ENCODE measurements at regions not wholly inside any gene's neighbourhood (a gene's known extent, or its start where the extent isn't known, plus 50 kb on each side); places are given as distances from the start of the nearest gene placed in this dataset.

GRCh38 chr13:111564606-111565005 is 244.2 kb downstream of the TEX29 start:
- ChIA-PET CTCF (no interaction called here), POLR2A (no interaction called here)
- Histone ChIP-seq H3K27ac (ENCODE audit: low read depth, low read length) (no peak overlapping the region), H3K36me3 (ENCODE audit: control insufficient read depth in 2 of 3, insufficient read depth in 3 of 3, low read length in 3 of 3) (no peaks in the 10 kb centered on the region), H3K4me3 (ENCODE audit: low read length) (no peak overlapping the region), H3K27me3 (ENCODE audit: control insufficient read depth in 2 of 2, insufficient read depth in 2 of 2, low read length in 2 of 2) (no peaks in the 10 kb centered on the region), H3K4me1 (ENCODE audit: control insufficient read depth in 2 of 2, insufficient read depth in 2 of 2, low read length in 2 of 2) (no peaks in the 10 kb centered on the region), H3K9me3 (ENCODE audit: control insufficient read depth in 2 of 3, low read length in 3 of 3) (no peaks in the 10 kb centered on the region)
- Mint-ChIP-seq H3K9me3 (peaks cover 0 to 11% (median 7%) of the 10 kb centered on the region in 11 donors), H3K36me3 (no peaks in the 10 kb centered on the region), H3K4me1 (peaks cover 0 to 1% (median 0%) of the 10 kb centered on the region in 7 donors), H3K4me3 (no peak overlapping the region), H3K27me3 (peaks cover 0 to 52% (median 23%) of the 10 kb centered on the region in 5 donors), H3K27ac (no peak overlapping the region)
- DNase-seq: no peak
- no peak for ATAC-seq
- intact Hi-C loops (cut with micrococcal nuclease): no loop called here

- Histone ChIP-seq H3K36me3 (ENCODE audit: control insufficient read depth in 2 of 3, insufficient read depth in 3 of 3, low read length in 3 of 3) (no peaks in the 10 kb centered on the region), H3K9me3 (ENCODE audit: control insufficient read depth in 2 of 3, low read length in 3 of 3) (no peaks in the 10 kb centered on the region), H3K27me3 (ENCODE audit: control insufficient read depth in 2 of 2, insufficient read depth in 2 of 2, low read length in 2 of 2) (no peaks in the 10 kb centered on the region), H3K27ac (ENCODE audit: low read depth, low read length) (no peak overlapping the region), H3K4me3 (ENCODE audit: low read length) (no peak overlapping the region), H3K4me1 (ENCODE audit: control insufficient read depth in 2 of 2, insufficient read depth in 2 of 2, low read length in 2 of 2) (no peaks in the 10 kb centered on the region)
- H3K27me3 Mint-ChIP-seq: peaks cover 0 to 52% (median 27%) of the 10 kb centered on the region in 5 donors
- DNase-seq: no peak
- H3K36me3 Mint-ChIP-seq: no peaks in the 10 kb centered on the region
- CTCF ChIA-PET: no interaction called here
- intact Hi-C loops (cut with micrococcal nuclease): no loop called here
- POLR2A ChIA-PET: no interaction called here
- peaks cover 0 to 11% (median 7%) of the 10 kb centered on the region in 11 donors for H3K9me3 Mint-ChIP-seq
- no peak for ATAC-seq
- no peak overlapping the region for H3K27ac Mint-ChIP-seq
- no peak overlapping the region for H3K4me3 Mint-ChIP-seq
- H3K4me1 Mint-ChIP-seq: peaks cover 0 to 1% (median 0%) of the 10 kb centered on the region in 7 donors
Measured at GRCh38 chr13:111565400-111565799, 245.0 kb downstream of the TEX29 start.

GRCh38 chr13:111566567-111566966 is 246.1 kb downstream of the TEX29 start:
- Mint-ChIP-seq H3K27me3 (peaks cover 0 to 45% (median 21%) of the 10 kb centered on the region in 5 donors), H3K27ac (no peak overlapping the region), H3K4me1 (peaks cover 0 to 1% (median 0%) of the 10 kb centered on the region in 7 donors), H3K36me3 (no peaks in the 10 kb centered on the region), H3K4me3 (no peak overlapping the region), H3K9me3 (peaks cover 0 to 11% (median 7%) of the 10 kb centered on the region in 11 donors)
- Histone ChIP-seq H3K4me3 (ENCODE audit: low read length) (no peak overlapping the region), H3K4me1 (ENCODE audit: control insufficient read depth in 2 of 2, insufficient read depth in 2 of 2, low read length in 2 of 2) (no peaks in the 10 kb centered on the region), H3K27ac (ENCODE audit: low read depth, low read length) (no peak overlapping the region), H3K36me3 (ENCODE audit: control insufficient read depth in 2 of 3, insufficient read depth in 3 of 3, low read length in 3 of 3) (no peaks in the 10 kb centered on the region), H3K9me3 (ENCODE audit: control insufficient read depth in 2 of 3, low read length in 3 of 3) (no peaks in the 10 kb centered on the region), H3K27me3 (ENCODE audit: control insufficient read depth in 2 of 2, insufficient read depth in 2 of 2, low read length in 2 of 2) (no peaks in the 10 kb centered on the region)
- ATAC-seq (no peak), DNase-seq (no peak)
- ChIA-PET CTCF (no interaction called here), POLR2A (no interaction called here)
- intact Hi-C loops (cut with micrococcal nuclease): no loop called here

GRCh38 chr13:111567637-111568036 is 247.2 kb downstream of the TEX29 start:
- Histone ChIP-seq H3K4me3 (ENCODE audit: low read length) (no peak overlapping the region), H3K27me3 (ENCODE audit: control insufficient read depth in 2 of 2, insufficient read depth in 2 of 2, low read length in 2 of 2) (no peaks in the 10 kb centered on the region), H3K9me3 (ENCODE audit: control insufficient read depth in 2 of 3, low read length in 3 of 3) (no peaks in the 10 kb centered on the region), H3K36me3 (ENCODE audit: control insufficient read depth in 2 of 3, insufficient read depth in 3 of 3, low read length in 3 of 3) (no peaks in the 10 kb centered on the region), H3K27ac (ENCODE audit: low read depth, low read length) (no peak overlapping the region), H3K4me1 (ENCODE audit: control insufficient read depth in 2 of 2, insufficient read depth in 2 of 2, low read length in 2 of 2) (no peaks in the 10 kb centered on the region)
- no peak for ATAC-seq
- POLR2A ChIA-PET: no interaction called here
- CTCF ChIA-PET: no interaction called here
- no peak for DNase-seq
- no peaks in the 10 kb centered on the region for H3K36me3 Mint-ChIP-seq
- no peak overlapping the region for H3K4me3 Mint-ChIP-seq
- no peak overlapping the region for H3K27ac Mint-ChIP-seq
- H3K4me1 Mint-ChIP-seq: no peaks in the 10 kb centered on the region
- intact Hi-C loops (cut with micrococcal nuclease): no loop called here
- H3K27me3 Mint-ChIP-seq: peaks cover 0 to 36% (median 12%) of the 10 kb centered on the region in 5 donors
- H3K9me3 Mint-ChIP-seq: peaks cover 0 to 13% (median 7%) of the 10 kb centered on the region in 11 donors

- H3K27ac Mint-ChIP-seq: no peak overlapping the region
- ChIA-PET CTCF (no interaction called here), POLR2A (no interaction called here)
- peaks cover 0 to 35% (median 12%) of the 10 kb centered on the region in 5 donors for H3K27me3 Mint-ChIP-seq
- ATAC-seq (no peak), DNase-seq (no peak)
- Histone ChIP-seq H3K9me3 (ENCODE audit: control insufficient read depth in 2 of 3, low read length in 3 of 3) (peaks cover 0 to 4% (median 0%) of the 10 kb centered on the region in 3 experiments), H3K27ac (ENCODE audit: low read depth, low read length) (no peak overlapping the region), H3K4me3 (ENCODE audit: low read length) (no peak overlapping the region), H3K36me3 (ENCODE audit: control insufficient read depth in 2 of 3, insufficient read depth in 3 of 3, low read length in 3 of 3) (no peaks in the 10 kb centered on the region), H3K27me3 (ENCODE audit: control insufficient read depth in 2 of 2, insufficient read depth in 2 of 2, low read length in 2 of 2) (no peaks in the 10 kb centered on the region), H3K4me1 (ENCODE audit: control insufficient read depth in 2 of 2, insufficient read depth in 2 of 2, low read length in 2 of 2) (no peaks in the 10 kb centered on the region)
- H3K4me1 Mint-ChIP-seq: no peaks in the 10 kb centered on the region
- H3K4me3 Mint-ChIP-seq: no peak overlapping the region
- intact Hi-C loops (cut with micrococcal nuclease): no loop called here
- H3K9me3 Mint-ChIP-seq: peaks cover 0 to 14% (median 8%) of the 10 kb centered on the region in 11 donors
- H3K36me3 Mint-ChIP-seq: no peaks in the 10 kb centered on the region
Measured at GRCh38 chr13:111568290-111568689, 247.8 kb downstream of the TEX29 start.

GRCh38 chr13:111570911-111571310 is 250.5 kb downstream of the TEX29 start:
- DNase-seq: no peak
- Mint-ChIP-seq H3K9me3 (peaks cover 8 to 29% (median 17%) of the 10 kb centered on the region in 11 donors), H3K27ac (no peak overlapping the region), H3K4me3 (no peak overlapping the region), H3K36me3 (peaks cover 0 to 8% (median 3%) of the 10 kb centered on the region in 5 donors), H3K4me1 (no peaks in the 10 kb centered on the region), H3K27me3 (peaks cover 0 to 23% (median 12%) of the 10 kb centered on the region in 5 donors)
- no peak for ATAC-seq
- CTCF ChIA-PET: no interaction called here
- Histone ChIP-seq H3K4me3 (ENCODE audit: low read length) (no peak overlapping the region), H3K36me3 (ENCODE audit: control insufficient read depth in 2 of 3, insufficient read depth in 3 of 3, low read length in 3 of 3) (no peaks in the 10 kb centered on the region), H3K4me1 (ENCODE audit: control insufficient read depth in 2 of 2, insufficient read depth in 2 of 2, low read length in 2 of 2) (no peaks in the 10 kb centered on the region), H3K27ac (ENCODE audit: low read depth, low read length) (no peak overlapping the region), H3K27me3 (ENCODE audit: control insufficient read depth in 2 of 2, insufficient read depth in 2 of 2, low read length in 2 of 2) (no peaks in the 10 kb centered on the region), H3K9me3 (ENCODE audit: control insufficient read depth in 2 of 3, low read length in 3 of 3) (peaks cover 0 to 24% (median 0%) of the 10 kb centered on the region in 3 experiments)
- POLR2A ChIA-PET: no interaction called here
- intact Hi-C loops (cut with micrococcal nuclease): no loop called here

- Mint-ChIP-seq H3K9me3 (peaks cover 9 to 35% (median 17%) of the 10 kb centered on the region in 11 donors), H3K4me3 (no peak overlapping the region), H3K27me3 (peaks cover 0 to 12% (median 5%) of the 10 kb centered on the region in 5 donors), H3K4me1 (no peaks in the 10 kb centered on the region), H3K27ac (no peak overlapping the region), H3K36me3 (peaks cover 0 to 8% (median 3%) of the 10 kb centered on the region in 5 donors)
- ChIA-PET POLR2A (no interaction called here), CTCF (no interaction called here)
- Histone ChIP-seq H3K27me3 (ENCODE audit: control insufficient read depth in 2 of 2, insufficient read depth in 2 of 2, low read length in 2 of 2) (no peaks in the 10 kb centered on the region), H3K4me1 (ENCODE audit: control insufficient read depth in 2 of 2, insufficient read depth in 2 of 2, low read length in 2 of 2) (no peaks in the 10 kb centered on the region), H3K36me3 (ENCODE audit: control insufficient read depth in 2 of 3, insufficient read depth in 3 of 3, low read length in 3 of 3) (no peaks in the 10 kb centered on the region), H3K9me3 (ENCODE audit: control insufficient read depth in 2 of 3, low read length in 3 of 3) (peaks cover 0 to 24% (median 0%) of the 10 kb centered on the region in 3 experiments), H3K4me3 (ENCODE audit: low read length) (no peak overlapping the region), H3K27ac (ENCODE audit: low read depth, low read length) (no peak overlapping the region)
- intact Hi-C loops (cut with micrococcal nuclease): no loop called here
- DNase-seq (no peak), ATAC-seq (no peak)
Measured at GRCh38 chr13:111572956-111573761, 252.7 kb downstream of the TEX29 start.
